KMS-11 (cell line): ENCODE measurements at regions not wholly inside any gene's neighbourhood (a gene's known extent, or its start where the extent isn't known, plus 50 kb on each side); places are given as distances from the start of the nearest gene placed in this dataset.

Experiments
- H2AFZ ChIP-seq: fragments of 200-600 bp; sonication (generic); 2 replicates; pipeline ENCODE4 v1.6.1; 2016; ENCODE audit warnings: antibody characterized with exemption, mixed run types, low read depth
- H3K27ac ChIP-seq: fragments of 200-600 bp; sonication (generic); 2 replicates; pipeline ENCODE4 v1.6.1; 2016; ENCODE audit warnings: mild to moderate bottlenecking, mixed run types
- H3K27me3 ChIP-seq: fragments of 200-600 bp; sonication (generic); 2 replicates; pipeline ENCODE4 v1.6.1; 2017; ENCODE audit warnings: mild to moderate bottlenecking, low read depth, mixed run types, moderate library complexity; ENCODE audit not compliant: insufficient read depth
- H3K36me3 ChIP-seq: fragments of 200-600 bp; sonication (generic); 2 replicates; pipeline ENCODE4 v1.6.1; 2017; ENCODE audit warnings: mild to moderate bottlenecking, mixed run types; ENCODE audit not compliant: insufficient read depth
- H3K4me1 ChIP-seq: fragments of 200-600 bp; sonication (generic); 2 replicates; pipeline ENCODE4 v1.6.1; 2016; ENCODE audit warnings: mild to moderate bottlenecking, low read depth, mixed run types; ENCODE audit not compliant: poor library complexity, severe bottlenecking
- H3K4me2 ChIP-seq: fragments of 200-600 bp; sonication (generic); 2 replicates; pipeline ENCODE4 v1.7.0; 2016; ENCODE audit warnings: mild to moderate bottlenecking, mixed run types
- H3K4me3 ChIP-seq: fragments of 200-600 bp; sonication (generic); IDR thresholded peaks from 2 replicates; pipeline ENCODE4 v1.6.1; 2017; ENCODE audit warnings: low read depth, low read length, mixed read lengths; ENCODE audit not compliant: insufficient read depth
- H3K79me2 ChIP-seq: fragments of 200-600 bp; sonication (generic); 2 replicates; pipeline ENCODE4 v1.6.1; 2016; ENCODE audit warnings: low read depth, mixed run types; ENCODE audit not compliant: insufficient read depth
- H3K9ac ChIP-seq: fragments of 200-600 bp; sonication (generic); 2 replicates; pipeline ENCODE4 v1.6.1; 2016; ENCODE audit warnings: mild to moderate bottlenecking, mixed run types
- H4K20me1 ChIP-seq: fragments of 200-600 bp; sonication (generic); 2 replicates; pipeline ENCODE4 v1.6.1; 2016; ENCODE audit warnings: mild to moderate bottlenecking, mixed run types; ENCODE audit not compliant: insufficient read depth
- CTCF ChIP-seq: fragments of 200-600 bp; sonication (generic); conservative IDR thresholded peaks from 2 replicates; pipeline ENCODE4 v1.6.1; 2017; ENCODE audit warnings: low read depth, mild to moderate bottlenecking, antibody characterized with exemption, low read length, moderate library complexity, mixed read lengths

- Histone ChIP-seq H3K9ac (no peak overlapping the region), H3K27me3 (no peaks in the 10 kb centered on the region), H2AFZ (no peak overlapping the region), H4K20me1 (no peaks in the 10 kb centered on the region), H3K36me3 (no peaks in the 10 kb centered on the region), H3K27ac (no peak overlapping the region), H3K4me2 (no peak overlapping the region), H3K4me1 (no peaks in the 10 kb centered on the region), H3K79me2 (no peaks in the 10 kb centered on the region), H3K4me3 (no peak overlapping the region)
- no peak for TF ChIP-seq CTCF
These were observed 246.9 kb upstream of the ZFP64 start for GRCh38 chr20:52438326-52438963.

DNA sequence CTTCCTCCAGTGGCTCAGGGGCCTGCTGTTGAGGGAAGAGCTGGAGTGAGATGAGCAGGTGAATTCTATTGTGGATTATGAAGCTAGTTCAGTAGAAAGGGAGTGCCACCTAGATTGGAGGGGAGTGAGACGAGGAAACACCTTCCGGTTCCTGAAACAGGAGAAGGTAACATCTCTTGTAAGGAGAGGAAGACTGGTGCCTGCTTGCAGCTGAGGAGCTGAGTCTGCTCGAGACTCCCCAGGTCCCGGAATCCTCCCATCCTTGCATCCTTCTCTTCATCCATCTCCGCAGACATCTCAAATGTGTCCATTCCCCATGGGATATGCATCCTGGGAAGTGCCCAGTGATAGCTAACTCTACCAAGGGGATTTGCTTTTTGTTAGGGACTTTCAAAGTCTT is 242.9 kb upstream of the ZFP64 start:
- no peak overlapping the region for H3K4me3 ChIP-seq
- no peak overlapping the region for H3K27ac ChIP-seq
- no peaks in the 10 kb centered on the region for H3K79me2 ChIP-seq
- H3K9ac ChIP-seq: no peak overlapping the region
- no peaks in the 10 kb centered on the region for H3K27me3 ChIP-seq
- no peaks in the 10 kb centered on the region for H3K36me3 ChIP-seq
- no peak overlapping the region for H2AFZ ChIP-seq
- TF ChIP-seq CTCF: no peak
- H4K20me1 ChIP-seq: no peaks in the 10 kb centered on the region
- no peaks in the 10 kb centered on the region for H3K4me1 ChIP-seq
- H3K4me2 ChIP-seq: no peak overlapping the region

DNA sequence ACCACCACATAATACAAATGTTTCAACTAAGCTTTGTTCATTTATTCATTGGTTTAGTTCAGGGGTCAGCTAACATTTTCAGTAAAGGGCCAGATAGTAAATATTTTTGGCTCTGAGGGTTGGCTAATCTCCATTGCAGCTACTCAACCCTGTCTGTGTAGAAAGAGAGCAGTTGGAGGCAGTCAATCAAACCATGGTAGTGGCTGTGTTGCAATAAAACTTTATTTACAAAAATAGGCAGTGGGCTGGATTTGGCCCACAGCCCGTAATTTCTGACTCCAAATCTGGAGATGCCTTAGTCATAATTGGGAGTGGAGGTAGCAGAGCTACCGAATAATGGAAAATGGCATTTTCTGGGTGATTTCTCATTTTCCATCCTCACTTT is 242.5 kb upstream of the ZFP64 start:
- Histone ChIP-seq H3K27ac (no peak overlapping the region), H2AFZ (no peak overlapping the region), H3K79me2 (no peaks in the 10 kb centered on the region), H3K4me2 (no peak overlapping the region), H4K20me1 (no peaks in the 10 kb centered on the region), H3K27me3 (no peaks in the 10 kb centered on the region), H3K9ac (no peak overlapping the region), H3K4me3 (no peak overlapping the region), H3K36me3 (no peaks in the 10 kb centered on the region), H3K4me1 (no peaks in the 10 kb centered on the region)
- no peak for TF ChIP-seq CTCF

DNA sequence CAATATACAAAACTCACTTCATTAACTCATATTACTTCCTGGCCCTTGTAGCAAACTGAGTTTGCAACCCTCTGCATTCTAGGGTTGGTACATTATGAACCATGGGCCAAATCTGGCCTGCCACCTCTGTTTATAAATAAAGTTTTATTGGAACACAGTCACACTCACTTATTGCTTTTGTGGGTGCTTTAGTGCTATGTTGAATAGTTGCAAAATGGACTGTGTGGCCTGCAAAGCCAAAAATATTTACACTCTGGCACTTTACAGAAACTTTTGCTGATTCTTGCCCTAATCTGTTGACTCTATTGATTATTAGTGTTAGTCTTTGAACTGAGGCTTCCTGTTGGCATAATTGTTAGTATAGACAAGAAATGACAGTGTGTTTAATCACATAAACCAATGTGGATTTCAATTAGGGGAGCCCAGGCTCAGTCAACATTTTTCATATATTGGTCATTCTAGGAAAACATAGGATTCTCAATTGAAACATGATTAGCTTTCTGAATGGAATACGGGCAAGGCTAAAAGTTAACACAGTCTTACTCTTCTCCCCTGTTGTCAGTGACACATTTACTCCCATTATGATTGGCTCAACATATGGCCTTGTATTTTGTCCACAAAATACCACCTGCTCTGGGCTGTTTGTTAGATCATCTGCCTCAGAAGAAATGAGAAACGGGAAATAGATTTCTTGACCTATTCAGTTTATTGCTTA is 241.9 kb upstream of the ZFP64 start:
- no peaks in the 10 kb centered on the region for H3K79me2 ChIP-seq
- no peak overlapping the region for H3K4me3 ChIP-seq
- TF ChIP-seq CTCF: no peak
- no peak overlapping the region for H2AFZ ChIP-seq
- H3K27ac ChIP-seq: no peak overlapping the region
- H3K4me2 ChIP-seq: no peak overlapping the region
- no peak overlapping the region for H3K9ac ChIP-seq
- no peaks in the 10 kb centered on the region for H3K4me1 ChIP-seq
- no peaks in the 10 kb centered on the region for H3K36me3 ChIP-seq
- no peaks in the 10 kb centered on the region for H3K27me3 ChIP-seq
- H4K20me1 ChIP-seq: no peaks in the 10 kb centered on the region
